GM19372 (cell line): ENCODE measurements at regions not wholly inside any gene's neighbourhood (a gene's known extent, or its start where the extent isn't known, plus 50 kb on each side); places are given as distances from the start of the nearest gene placed in this dataset.

Source experiments
- ATAC-seq: cut with Tn5 transposase; IDR thresholded peaks from one replicate; pipeline ENCODE4 v1.9.1; 2021; ENCODE audit warnings: mild to moderate bottlenecking, low read depth, moderate library complexity; ENCODE audit not compliant: unreplicated experiment

GRCh38 chr2:221130431-221130830 is 441.7 kb downstream of the EPHA4 start:
- ATAC-seq: no peak

GRCh38 chr2:221133941-221134340 is 438.2 kb downstream of the EPHA4 start:
- ATAC-seq: no peak

- no peak for ATAC-seq
These were observed 437.4 kb downstream of the EPHA4 start for GRCh38 chr2:221134718-221135117.

- ATAC-seq: no peak
These were observed 436.4 kb downstream of the EPHA4 start for GRCh38 chr2:221135699-221136098.

GRCh38 chr2:221137385-221137784 is 434.7 kb downstream of the EPHA4 start:
- ATAC-seq: peak; percentile 53

- ATAC-seq: no peak
These were observed 429.8 kb downstream of the EPHA4 start for GRCh38 chr2:221142341-221142740.

- ATAC-seq: no peak
These were observed 428.9 kb downstream of the EPHA4 start for GRCh38 chr2:221143231-221143630.

- no peak for ATAC-seq
These were observed 427.2 kb downstream of the EPHA4 start for GRCh38 chr2:221144909-221145308.

GRCh38 chr2:221145396-221145795 is 426.7 kb downstream of the EPHA4 start:
- ATAC-seq: no peak

- no peak for ATAC-seq
These were observed 418.9 kb downstream of the EPHA4 start for GRCh38 chr2:221153226-221153625.

GRCh38 chr2:221154176-221154575 is 417.9 kb downstream of the EPHA4 start:
- no peak for ATAC-seq

GRCh38 chr2:221156062-221156734 is 415.9 kb downstream of the EPHA4 start:
- ATAC-seq: no peak

- no peak for ATAC-seq
These were observed 410.9 kb downstream of the EPHA4 start for GRCh38 chr2:221161186-221161585.

- ATAC-seq: no peak
These were observed 405.8 kb downstream of the EPHA4 start for GRCh38 chr2:221166292-221166691.

GRCh38 chr2:221167561-221167960 is 404.5 kb downstream of the EPHA4 start:
- ATAC-seq: no peak

- ATAC-seq: no peak
These were observed 402.4 kb downstream of the EPHA4 start for GRCh38 chr2:221169724-221170123.

GRCh38 chr2:221170548-221170947 is 401.6 kb downstream of the EPHA4 start:
- no peak for ATAC-seq

- ATAC-seq: no peak
These were observed 395.4 kb downstream of the EPHA4 start for GRCh38 chr2:221176667-221177066.

GRCh38 chr2:221178139-221178538 is 394.0 kb downstream of the EPHA4 start:
- no peak for ATAC-seq

GRCh38 chr2:221186873-221187272 is 385.2 kb downstream of the EPHA4 start:
- ATAC-seq: no peak

- ATAC-seq: no peak
These were observed 382.6 kb downstream of the EPHA4 start for GRCh38 chr2:221189431-221190067.

GRCh38 chr2:221195829-221196228 is 376.3 kb downstream of the EPHA4 start:
- ATAC-seq: no peak
